Gastroesophageal sphincter (tissue), 3 donors: ENCODE measurements at regions not wholly inside any gene's neighbourhood (a gene's known extent, or its start where the extent isn't known, plus 50 kb on each side); places are given as distances from the start of the nearest gene placed in this dataset.

Experiments used
- POLR2A ChIP-seq, 2 donors: fragments of 450-650 bp; IDR thresholded peaks; one replicate each; pipeline ENCODE4 v1.6.1; 2017; ENCODE audit warnings: antibody characterized with exemption in 2 of 2, mild to moderate bottlenecking in 2 of 2, moderate library complexity in 1 of 2
- POLR2AphosphoS5 ChIP-seq: sonication (generic); formaldehyde crosslinking; IDR thresholded peaks from one replicate; pipeline ENCODE4 v1.6.1; 2017; ENCODE audit warnings: antibody characterized with exemption
- TF ChIP-seq, protein P1 (sequence below), 4 experiments: fragments of 200-600 bp in 2 of 4; fragments of 450-650 bp in 2 of 4; sonication (generic) in 1 of 4; IDR thresholded peaks; one replicate each; pipeline ENCODE4 v1.5.1; 2017 to 2019; ENCODE audit warnings: antibody characterized with exemption in 4 of 4, mild to moderate bottlenecking in 2 of 4, moderate library complexity in 2 of 4

- TF ChIP-seq, protein P1, sequence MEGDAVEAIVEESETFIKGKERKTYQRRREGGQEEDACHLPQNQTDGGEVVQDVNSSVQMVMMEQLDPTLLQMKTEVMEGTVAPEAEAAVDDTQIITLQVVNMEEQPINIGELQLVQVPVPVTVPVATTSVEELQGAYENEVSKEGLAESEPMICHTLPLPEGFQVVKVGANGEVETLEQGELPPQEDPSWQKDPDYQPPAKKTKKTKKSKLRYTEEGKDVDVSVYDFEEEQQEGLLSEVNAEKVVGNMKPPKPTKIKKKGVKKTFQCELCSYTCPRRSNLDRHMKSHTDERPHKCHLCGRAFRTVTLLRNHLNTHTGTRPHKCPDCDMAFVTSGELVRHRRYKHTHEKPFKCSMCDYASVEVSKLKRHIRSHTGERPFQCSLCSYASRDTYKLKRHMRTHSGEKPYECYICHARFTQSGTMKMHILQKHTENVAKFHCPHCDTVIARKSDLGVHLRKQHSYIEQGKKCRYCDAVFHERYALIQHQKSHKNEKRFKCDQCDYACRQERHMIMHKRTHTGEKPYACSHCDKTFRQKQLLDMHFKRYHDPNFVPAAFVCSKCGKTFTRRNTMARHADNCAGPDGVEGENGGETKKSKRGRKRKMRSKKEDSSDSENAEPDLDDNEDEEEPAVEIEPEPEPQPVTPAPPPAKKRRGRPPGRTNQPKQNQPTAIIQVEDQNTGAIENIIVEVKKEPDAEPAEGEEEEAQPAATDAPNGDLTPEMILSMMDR (IDR thresholded peaks at IDR 0.05): no peak
- TF ChIP-seq POLR2AphosphoS5 (no peak), POLR2A (IDR thresholded peaks at IDR 0.05) (no peak)
Measured at GRCh38 chr4:84366161-84366560, 132.9 kb downstream of the NKX6-1 start.
